ENCODE measurements at regions not wholly inside any gene's neighbourhood (a gene's known extent, or its start where the extent isn't known, plus 50 kb on each side); places are given as distances from the start of the nearest gene placed in this dataset.

- Histone ChIP-seq H2BK20ac (ENCODE audit: low read length) (no peak overlapping the region), H3K4ac (replicated peaks; ENCODE audit: insufficient read length, low read depth, low read length) (no peak overlapping the region), H2AFZ (ENCODE audit: low read length) (no peak overlapping the region), H4K20me1 (replicated peaks in 1 of 2; ENCODE audit: control insufficient read depth in 1 of 2, insufficient read depth in 2 of 2, low read length in 2 of 2) (no peaks in the 10 kb centered on the region), H2BK15ac (ENCODE audit: low read length) (no peak overlapping the region), H3K4me1 (replicated peaks in 1 of 4; ENCODE audit: control insufficient read depth in 3 of 4, insufficient read depth in 4 of 4, low read length in 3 of 4) (no peaks in the 10 kb centered on the region), H2AK5ac (ENCODE audit: low read depth, low read length) (no peak overlapping the region), H3K9ac (replicated peaks in 1 of 4; ENCODE audit: extremely low read depth in 1 of 4, low read depth in 3 of 4, low read length in 3 of 4) (no peak overlapping the region), H3K23ac (ENCODE audit: insufficient read length) (no peak overlapping the region), H3K56ac (replicated peaks; ENCODE audit: insufficient read length, low read depth, low read length) (no peak overlapping the region), H3K79me1 (ENCODE audit: low read depth, low read length) (no peaks in the 10 kb centered on the region), H3K18ac (ENCODE audit: extremely low read depth, low read length) (no peak overlapping the region), H3K36me3 (ENCODE audit: control insufficient read depth in 2 of 4, insufficient read depth in 4 of 4, low read length in 3 of 4) (no peaks in the 10 kb centered on the region), H3K9me3 (ENCODE audit: insufficient read depth in 2 of 2, low read depth in 1 of 2, low read length in 1 of 2) (no peaks in the 10 kb centered on the region; a peak in 1 of 4 replicates), H2BK120ac (replicated peaks; ENCODE audit: low read depth, low read length) (no peak overlapping the region), H4K91ac (replicated peaks; ENCODE audit: insufficient read length, low read length) (no peak overlapping the region), H3K4me3 (ENCODE audit: extremely low read depth in 1 of 4, insufficient read depth in 2 of 4, low read depth in 3 of 4, low read length in 4 of 4) (no peak overlapping the region), H4K5ac (ENCODE audit: insufficient read length, low read depth, low read length) (no peak overlapping the region), H3K23me2 (ENCODE audit: low read depth, low read length) (no peaks in the 10 kb centered on the region), H3K27ac (ENCODE audit: low read depth, low read length) (no peak overlapping the region), H3K14ac (ENCODE audit: insufficient read length) (no peak overlapping the region), H3K4me2 (ENCODE audit: insufficient read depth in 1 of 2, low read depth in 2 of 2, low read length in 2 of 2) (no peak overlapping the region), H3K79me2 (ENCODE audit: control insufficient read depth in 1 of 2, insufficient read depth in 2 of 2, low read length in 2 of 2) (no peaks in the 10 kb centered on the region), H3K27me3 (replicated peaks in 1 of 4; ENCODE audit: control insufficient read depth in 3 of 4, extremely low read depth in 1 of 4, insufficient read depth in 3 of 4, low read length in 3 of 4) (no peaks in the 10 kb centered on the region), H4K8ac (ENCODE audit: extremely low read depth, insufficient read depth, low read length) (no peak overlapping the region), H2BK12ac (ENCODE audit: low read depth, low read length) (no peak overlapping the region), H2BK5ac (ENCODE audit: low read depth, low read length) (no peak overlapping the region)
- ChIA-PET POLR2A (ENCODE audit: partially characterized antibody) (no interaction called here), CTCF (ENCODE audit: partially characterized antibody) (interaction anchor here (0.6 kb wide), 1 partner anchor 12 kb away, joined by 3 read pairs; no protein-coding TSS in a partner anchor)
- FAIRE-seq (no peak), DNase-seq (ENCODE audit: low read depth in 1 of 2, low spot score in 2 of 2) (no peak)
- no peak for TF ChIP-seq CHD1 (IDR thresholded peaks at IDR 0.05; ENCODE audit: low read depth, low read length)
- peak in 1 of 3 experiments; percentile 12; a peak in 1 of 4 replicates for TF ChIP-seq CTCF (IDR thresholded peaks at IDR 0.05; ENCODE audit: control extremely low read depth in 1 of 3, insufficient read depth in 1 of 3, low read depth in 1 of 3, low read length in 3 of 3)
- no peak for TF ChIP-seq SP2 (IDR thresholded peaks at IDR 0.05; ENCODE audit: low read length)
- no peak for TF ChIP-seq BCL11A (IDR thresholded peaks at IDR 0.05; ENCODE audit: low read depth in 2 of 2, low read length in 2 of 2)
- no peak for TF ChIP-seq TEAD4 (IDR thresholded peaks at IDR 0.05; ENCODE audit: low read depth, low read length)
- TF ChIP-seq RFX5 (IDR thresholded peaks at IDR 0.05; ENCODE audit: borderline replicate concordance, low read depth, low read length), result no peak
- TF ChIP-seq TCF12 (IDR thresholded peaks at IDR 0.05; ENCODE audit: low read depth, low read length), result no peak
- peak in 1 of 2 experiments; percentile 22; a peak in 1 of 4 replicates for TF ChIP-seq RAD21 (IDR thresholded peaks at IDR 0.05 in 1 of 2, conservative IDR thresholded peaks at IDR 0.05 in 1 of 2; ENCODE audit: low read depth in 2 of 2, low read length in 2 of 2)
- no peak for TF ChIP-seq PHF8 (conservative IDR thresholded peaks at IDR 0.05; ENCODE audit: low read depth, low read length)
- no peak for TF ChIP-seq POU5F1 (IDR thresholded peaks at IDR 0.05; ENCODE audit: low read depth, low read length)
- no peak for TF ChIP-seq CTBP2 (IDR thresholded peaks at IDR 0.05; ENCODE audit: borderline replicate concordance, insufficient read depth, insufficient read length, low read length)
- 89% methylated on average over 3 of the region's 6 CpGs; no CpG with 5 or more reads in 1 of the 2 experiments for WGBS, 2 experiments (ENCODE audit: extremely low coverage in 1 of 2, insufficient coverage in 1 of 2, insufficient read length in 1 of 2, insufficient replicate concordance in 2 of 2, low coverage in 1 of 2, low lambda C conversion rate in 2 of 2, missing lambda C conversion rate in 1 of 2)
Observed at GRCh38 chrX:99719140-99719539, 690.9 kb downstream of the PCDH19 start.

Data from H1 (cell line).